Putamen (tissue), 1 donor: ENCODE measurements at regions not wholly inside any gene's neighbourhood (a gene's known extent, or its start where the extent isn't known, plus 50 kb on each side); places are given as distances from the start of the nearest gene placed in this dataset.
"Not testable (repeated sequence)": the region's sequence is repeated elsewhere in the genome, so short reads cannot be mapped to it uniquely, and the experiment has no call there.

ENCODE experiments used
- DNase-seq: peaks from one replicate; pipeline ENCODE4 v3.0.0-alpha.2; 2016; ENCODE audit warnings: low spot score

GRCh38 chr5:126054577-126055347 lies 368.4 kb upstream of the GRAMD2B start:
- no peak for DNase-seq

- no peak for DNase-seq
These were observed 367.9 kb upstream of the GRAMD2B start for GRCh38 chr5:126055348-126055729.

- no peak for DNase-seq
These were observed 366.9 kb upstream of the GRAMD2B start for GRCh38 chr5:126056352-126056751.

- no peak for DNase-seq
These were observed 366.2 kb upstream of the GRAMD2B start for GRCh38 chr5:126056851-126057622.

- not testable (repeated sequence) for DNase-seq
These were observed 364.8 kb upstream of the GRAMD2B start for GRCh38 chr5:126058392-126058791.

GRCh38 chr5:126062398-126063221 lies 360.6 kb upstream of the GRAMD2B start:
- DNase-seq, result no peak

- DNase-seq, result no peak
These were observed 358.1 kb upstream of the GRAMD2B start for GRCh38 chr5:126065061-126065460.

GRCh38 chr5:126066836-126067235 lies 356.4 kb upstream of the GRAMD2B start:
- DNase-seq, result no peak

- DNase-seq, result no peak
These were observed 355.8 kb upstream of the GRAMD2B start for GRCh38 chr5:126067404-126067803.

- no peak for DNase-seq
These were observed 353.9 kb upstream of the GRAMD2B start for GRCh38 chr5:126069329-126069728.

- DNase-seq, result no peak
These were observed 352.7 kb upstream of the GRAMD2B start for GRCh38 chr5:126070481-126070880.

- DNase-seq, result no peak
These were observed 348.7 kb upstream of the GRAMD2B start for GRCh38 chr5:126074538-126074937.

GRCh38 chr5:126079266-126079665 lies 343.9 kb upstream of the GRAMD2B start:
- no peak for DNase-seq

- DNase-seq, result no peak
These were observed 342.0 kb upstream of the GRAMD2B start for GRCh38 chr5:126081209-126081608.

GRCh38 chr5:126093041-126093440 lies 330.2 kb upstream of the GRAMD2B start:
- DNase-seq, result no peak

GRCh38 chr5:126093718-126094117 lies 329.5 kb upstream of the GRAMD2B start:
- DNase-seq, result no peak

- no peak for DNase-seq
These were observed 328.2 kb upstream of the GRAMD2B start for GRCh38 chr5:126094991-126095390.

GRCh38 chr5:126096442-126097006 lies 326.7 kb upstream of the GRAMD2B start:
- DNase-seq, result peak; percentile 17

- no peak for DNase-seq
These were observed 325.3 kb upstream of the GRAMD2B start for GRCh38 chr5:126097876-126098275.

- DNase-seq, result no peak
These were observed 324.7 kb upstream of the GRAMD2B start for GRCh38 chr5:126098330-126099017.

- DNase-seq, result no peak
These were observed 324.1 kb upstream of the GRAMD2B start for GRCh38 chr5:126099077-126099476.

- DNase-seq, result no peak
These were observed 322.4 kb upstream of the GRAMD2B start for GRCh38 chr5:126100767-126101166.
